Keratinocyte (primary cell): ENCODE measurements at regions not wholly inside any gene's neighbourhood (a gene's known extent, or its start where the extent isn't known, plus 50 kb on each side); places are given as distances from the start of the nearest gene placed in this dataset.

ENCODE experiments used
- DNase-seq: peaks from one replicate; pipeline ENCODE4 v3.0.0-alpha.2; 2011; ENCODE audit warnings: low read depth, missing footprints, low spot score
- FAIRE-seq: peaks from 2 replicates; lab custom pipeline; 2011; peaks lifted over from hg19 to GRCh38; lab: Jason Lieb, UNC
- H2AFZ ChIP-seq: 2 replicates; pipeline ENCODE4 v1.6.0; 2012; ENCODE audit warnings: low read length, control low read depth, inconsistent platforms; ENCODE audit not compliant: control insufficient read depth
- H3K27ac ChIP-seq: 2 replicates; pipeline ENCODE4 v1.5.1; 2011; ENCODE audit warnings: low read length; ENCODE audit not compliant: control insufficient read depth, insufficient read depth
- H3K27me3 ChIP-seq: 3 replicates; pipeline ENCODE4 v1.6.0; 2011; ENCODE audit warnings: low read length; ENCODE audit not compliant: control insufficient read depth, insufficient read depth; ENCODE audit errors: extremely low read depth
- H3K36me3 ChIP-seq, 2 experiments: 2 replicates in 1 of 2; 3 replicates in 1 of 2; pipeline ENCODE4 v1.5.1; 2011; ENCODE audit warnings: low read length in 2 of 2, mild to moderate bottlenecking in 1 of 2; ENCODE audit not compliant: control insufficient read depth in 2 of 2, insufficient read depth in 2 of 2; ENCODE audit errors: extremely low read depth in 1 of 2
- H3K4me1 ChIP-seq: 3 replicates; pipeline ENCODE4 v1.5.1; 2011; ENCODE audit warnings: low read length; ENCODE audit not compliant: control insufficient read depth, insufficient read depth; ENCODE audit errors: extremely low read depth
- H3K4me2 ChIP-seq: 3 replicates; pipeline ENCODE4 v1.6.0; 2011; ENCODE audit warnings: low read depth, low read length; ENCODE audit not compliant: control insufficient read depth, insufficient read depth; ENCODE audit errors: extremely low read depth
- H3K4me3 ChIP-seq, 3 experiments: fragments of 200-600 bp in 1 of 3; sonication (generic) in 1 of 3; 2 replicates in 2 of 3; 3 replicates in 1 of 3; pipeline ENCODE4 v1.5.1; 2011 to 2016; ENCODE audit warnings: low read length in 3 of 3, mild to moderate bottlenecking in 3 of 3, control low read depth in 2 of 3, inconsistent platforms in 1 of 3, low read depth in 1 of 3, mixed read lengths in 1 of 3, mixed run types in 1 of 3, moderate library complexity in 1 of 3; ENCODE audit not compliant: control insufficient read depth in 2 of 3, insufficient read depth in 2 of 3; ENCODE audit errors: extremely low read depth in 1 of 3
- H3K79me2 ChIP-seq: 2 replicates; pipeline ENCODE4 v1.6.0; 2012; ENCODE audit warnings: low read length; ENCODE audit not compliant: control insufficient read depth, insufficient read depth
- H3K9ac ChIP-seq: 3 replicates; pipeline ENCODE4 v1.6.0; 2011; ENCODE audit warnings: low read length; ENCODE audit not compliant: control insufficient read depth, insufficient read depth; ENCODE audit errors: extremely low read depth
- H3K9me1 ChIP-seq: 3 replicates; pipeline ENCODE4 v1.6.0; 2011; ENCODE audit warnings: low read length; ENCODE audit not compliant: control insufficient read depth, insufficient read depth; ENCODE audit errors: extremely low read depth
- H3K9me3 ChIP-seq: 2 replicates; pipeline ENCODE4 v1.5.1; 2012; ENCODE audit warnings: low read depth, low read length; ENCODE audit not compliant: control insufficient read depth
- H4K20me1 ChIP-seq: 3 replicates; pipeline ENCODE4 v1.6.0; 2011; ENCODE audit warnings: low read length; ENCODE audit not compliant: control insufficient read depth, insufficient read depth; ENCODE audit errors: extremely low read depth
- EZH2 ChIP-seq: IDR thresholded peaks from one replicate; pipeline ENCODE4 v1.6.1; 2012; ENCODE audit warnings: inconsistent platforms, mild to moderate bottlenecking, low read length, moderate library complexity
- dilution Hi-C: fragments of 300-500 bp; cut with MboI; formaldehyde crosslinking; loops from one replicate; pipeline ENCODE4 v1.7.0; 2020; ENCODE audit warnings: low sequenced_read_pairs; ENCODE audit not compliant: extremely low pct_ligation_motif_present
- TF ChIP-seq, protein P1 (sequence below), 3 experiments: IDR thresholded peaks in 1 of 3; conservative IDR thresholded peaks in 1 of 3; optimal IDR thresholded peaks in 1 of 3; 2 replicates in 2 of 3; 3 replicates in 1 of 3; pipeline versions ENCODE3 to v1.5.1; 2011; ENCODE audit warnings: low read length in 3 of 3, mild to moderate bottlenecking in 3 of 3, moderate library complexity in 2 of 3, control low read depth in 1 of 3, inconsistent platforms in 1 of 3; ENCODE audit not compliant: insufficient read depth in 2 of 3; ENCODE audit errors: extremely low read depth in 1 of 3

DNA sequence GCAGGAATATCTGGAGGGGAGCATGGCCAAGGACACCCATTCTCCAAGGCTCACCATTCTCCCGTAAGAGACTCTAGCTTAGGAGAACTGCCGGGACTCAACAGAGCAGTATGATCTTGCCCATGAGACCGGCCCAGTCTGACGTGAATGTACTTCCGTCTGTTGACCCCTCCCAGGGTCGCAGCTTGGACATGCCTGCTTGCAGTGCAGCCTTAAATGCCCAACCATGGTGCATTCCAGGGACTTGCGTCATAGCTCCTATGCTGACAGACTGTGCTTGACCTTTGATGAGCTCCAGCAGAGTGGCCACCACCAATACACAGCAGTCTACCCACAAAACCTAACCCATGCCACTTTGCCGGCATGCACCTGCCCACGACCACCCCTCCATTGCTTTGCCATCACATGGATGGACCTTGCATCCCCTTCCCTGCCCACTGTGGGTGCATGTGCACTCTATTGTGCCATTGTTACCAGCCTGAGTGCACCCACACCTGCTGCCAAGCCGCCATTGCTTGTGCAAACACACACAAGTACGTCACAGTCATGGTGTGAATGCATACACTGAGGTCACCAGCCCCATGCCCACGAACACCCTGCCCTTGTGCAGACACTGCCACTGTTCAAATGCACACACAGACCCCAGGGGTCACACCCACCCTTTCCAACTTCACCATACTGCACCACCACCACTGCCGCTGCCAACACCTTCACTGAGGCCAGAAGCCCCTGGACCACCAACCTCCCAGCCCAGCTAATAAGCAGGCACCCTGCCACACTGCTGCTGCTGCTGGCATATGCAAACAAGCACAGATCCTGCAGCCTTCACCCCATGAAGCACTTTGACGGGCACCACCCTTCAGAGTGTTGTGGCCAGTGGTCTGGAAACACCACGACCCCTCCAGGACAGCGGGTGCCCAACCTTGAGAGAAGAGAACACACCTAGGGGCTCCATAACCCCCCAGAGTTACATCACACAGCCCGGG is 1141.3 kb downstream of the BRINP3 start:
- Histone ChIP-seq H4K20me1 (no peaks in the 10 kb centered on the region), H3K9ac (no peak overlapping the region), H3K4me2 (no peak overlapping the region), H3K27me3 (no peaks in the 10 kb centered on the region), H2AFZ (no peak overlapping the region), H3K9me3 (peaks cover 7% of the 10 kb centered on the region), H3K27ac (no peak overlapping the region), H3K36me3 (no peaks in the 10 kb centered on the region), H3K79me2 (no peaks in the 10 kb centered on the region), H3K4me3 (no peak overlapping the region), H3K4me1 (no peaks in the 10 kb centered on the region), H3K9me1 (no peaks in the 10 kb centered on the region)
- dilution Hi-C loops: no loop called here
- FAIRE-seq (no peak), DNase-seq (no peak)
- TF ChIP-seq EZH2: no peak
- TF ChIP-seq, protein P1, sequence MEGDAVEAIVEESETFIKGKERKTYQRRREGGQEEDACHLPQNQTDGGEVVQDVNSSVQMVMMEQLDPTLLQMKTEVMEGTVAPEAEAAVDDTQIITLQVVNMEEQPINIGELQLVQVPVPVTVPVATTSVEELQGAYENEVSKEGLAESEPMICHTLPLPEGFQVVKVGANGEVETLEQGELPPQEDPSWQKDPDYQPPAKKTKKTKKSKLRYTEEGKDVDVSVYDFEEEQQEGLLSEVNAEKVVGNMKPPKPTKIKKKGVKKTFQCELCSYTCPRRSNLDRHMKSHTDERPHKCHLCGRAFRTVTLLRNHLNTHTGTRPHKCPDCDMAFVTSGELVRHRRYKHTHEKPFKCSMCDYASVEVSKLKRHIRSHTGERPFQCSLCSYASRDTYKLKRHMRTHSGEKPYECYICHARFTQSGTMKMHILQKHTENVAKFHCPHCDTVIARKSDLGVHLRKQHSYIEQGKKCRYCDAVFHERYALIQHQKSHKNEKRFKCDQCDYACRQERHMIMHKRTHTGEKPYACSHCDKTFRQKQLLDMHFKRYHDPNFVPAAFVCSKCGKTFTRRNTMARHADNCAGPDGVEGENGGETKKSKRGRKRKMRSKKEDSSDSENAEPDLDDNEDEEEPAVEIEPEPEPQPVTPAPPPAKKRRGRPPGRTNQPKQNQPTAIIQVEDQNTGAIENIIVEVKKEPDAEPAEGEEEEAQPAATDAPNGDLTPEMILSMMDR (optimal IDR thresholded peaks at IDR 0.05 in 1 of 3, IDR thresholded peaks at IDR 0.05 in 1 of 3, conservative IDR thresholded peaks at IDR 0.05 in 1 of 3; ENCODE audit: extremely low read depth in 1 of 3, insufficient read depth in 2 of 3, low read length in 3 of 3): no peak

DNA sequence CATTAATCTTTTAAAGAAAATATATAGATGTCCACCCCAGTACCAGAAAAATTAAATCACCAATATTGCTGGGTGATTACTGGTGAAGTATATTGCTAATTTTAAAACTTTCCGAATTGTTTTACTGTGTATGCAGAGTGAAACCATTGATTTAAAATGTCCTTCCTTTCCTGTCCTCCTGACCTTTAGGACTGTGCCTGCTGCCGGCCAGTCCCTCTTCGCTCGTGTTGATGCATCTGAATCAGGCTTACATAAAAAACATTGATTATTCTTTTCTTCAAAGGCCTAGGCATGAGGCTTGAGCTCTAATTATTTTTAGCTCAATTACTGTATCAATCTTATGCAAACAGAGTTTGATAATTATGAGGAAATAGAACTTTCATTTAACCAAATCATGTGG is 1128.1 kb downstream of the BRINP3 start:
- dilution Hi-C loops: no loop called here
- H3K27ac ChIP-seq: no peak overlapping the region
- no peaks in the 10 kb centered on the region for H3K79me2 ChIP-seq
- DNase-seq (no peak), FAIRE-seq (no peak)
- no peaks in the 10 kb centered on the region for H3K9me1 ChIP-seq
- H2AFZ ChIP-seq: no peak overlapping the region
- H4K20me1 ChIP-seq: no peaks in the 10 kb centered on the region
- H3K9ac ChIP-seq: no peak overlapping the region
- TF ChIP-seq, protein P1 (optimal IDR thresholded peaks at IDR 0.05 in 1 of 3, IDR thresholded peaks at IDR 0.05 in 1 of 3, conservative IDR thresholded peaks at IDR 0.05 in 1 of 3; ENCODE audit: extremely low read depth in 1 of 3, insufficient read depth in 2 of 3, low read length in 3 of 3): no peak
- H3K4me2 ChIP-seq: no peak overlapping the region
- no peak overlapping the region for H3K4me3 ChIP-seq
- no peaks in the 10 kb centered on the region for H3K36me3 ChIP-seq
- H3K27me3 ChIP-seq: no peaks in the 10 kb centered on the region
- no peaks in the 10 kb centered on the region for H3K4me1 ChIP-seq
- no peaks in the 10 kb centered on the region for H3K9me3 ChIP-seq
